Thymus (tissue), 11 donors: ENCODE measurements at regions not wholly inside any gene's neighbourhood (a gene's known extent, or its start where the extent isn't known, plus 50 kb on each side); places are given as distances from the start of the nearest gene placed in this dataset.

Experiments
- DNase-seq, 9 donors: peaks; one replicate each; pipeline ENCODE4 v3.0.0-alpha.2; 2013; ENCODE audit warnings: low spot score in 9 of 9, low read depth in 6 of 9, missing footprints in 1 of 9
- H3K27ac ChIP-seq, 2 donors: one replicate each; pipeline ENCODE4 v1.5.1; 2013; ENCODE audit warnings: control low read depth in 1 of 2, low read depth in 1 of 2, low read length in 1 of 2, mild to moderate bottlenecking in 1 of 2, moderate library complexity in 1 of 2
- H3K27me3 ChIP-seq, 2 donors: one replicate each; pipeline ENCODE4 v1.5.1; 2013; ENCODE audit warnings: low read length in 1 of 2; ENCODE audit not compliant: control insufficient read depth in 2 of 2, insufficient read depth in 1 of 2
- H3K36me3 ChIP-seq, 2 donors: one replicate each; pipeline ENCODE4 v1.5.1; 2013; ENCODE audit warnings: low read length in 1 of 2, mild to moderate bottlenecking in 1 of 2, moderate library complexity in 1 of 2; ENCODE audit not compliant: control insufficient read depth in 2 of 2, insufficient read depth in 2 of 2
- H3K4me1 ChIP-seq, 2 donors: one replicate each; pipeline ENCODE4 v1.5.1; 2013; ENCODE audit warnings: low read length in 2 of 2; ENCODE audit not compliant: control insufficient read depth in 2 of 2, insufficient read depth in 2 of 2
- H3K4me3 ChIP-seq, 2 donors: one replicate each; pipeline ENCODE4 v1.5.1; 2013; ENCODE audit warnings: low read length in 2 of 2, control low read depth in 1 of 2, mild to moderate bottlenecking in 1 of 2
- H3K9me3 ChIP-seq, 2 donors: one replicate each; pipeline ENCODE4 v1.5.1; 2013; ENCODE audit warnings: low read length in 1 of 2, mild to moderate bottlenecking in 1 of 2; ENCODE audit not compliant: control insufficient read depth in 2 of 2, insufficient read depth in 1 of 2
- WGBS: extraction: QIAGEN DNeasy Blood & Tissue Kit; methylation state at CpG from one replicate; pipeline ENCODE4 v1.1.7; 2013; 5-methylcytosine and 5-hydroxymethylcytosine counted together
- donor health status: healthy.

DNA sequence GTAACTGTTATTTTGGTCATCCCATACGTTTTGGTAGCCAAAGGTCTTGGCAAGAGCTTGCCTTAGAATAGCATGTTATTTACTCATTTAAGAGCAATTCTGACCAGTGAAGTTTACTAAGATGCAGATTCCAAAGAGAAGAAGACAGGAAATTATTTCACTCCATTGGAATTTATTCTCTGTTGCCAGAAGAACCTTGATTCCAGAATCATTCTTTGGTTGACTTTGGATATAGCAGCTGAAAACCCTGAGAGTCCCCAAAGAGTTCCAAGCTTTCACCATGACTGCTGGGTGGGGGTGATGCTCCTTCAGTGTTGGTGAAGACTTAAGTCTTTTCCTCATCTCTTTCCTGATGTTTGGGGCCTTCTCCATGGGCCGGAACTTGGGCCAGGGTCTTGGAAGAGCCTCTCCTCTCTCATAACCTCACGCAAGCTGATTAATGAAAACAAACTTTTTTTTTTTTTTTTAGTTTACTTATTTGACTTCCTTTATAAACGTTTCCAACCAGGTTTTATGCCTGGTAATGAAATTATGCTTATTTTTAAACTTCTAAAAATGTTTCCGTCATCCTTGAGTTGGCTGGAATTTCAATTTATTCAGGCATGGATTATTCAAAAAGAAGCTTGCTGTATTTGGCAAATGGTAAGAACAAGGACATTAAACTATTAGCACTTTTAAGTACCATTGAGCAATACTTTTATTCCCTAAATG is 192.0 kb downstream of the MTX2 start:
- Histone ChIP-seq H3K9me3 (no peaks in the 10 kb centered on the region), H3K4me3 (no peak overlapping the region), H3K27me3 (peaks cover 0 to 12% of the 10 kb centered on the region in 2 donors), H3K27ac (no peak overlapping the region), H3K4me1 (no peaks in the 10 kb centered on the region), H3K36me3 (no peaks in the 10 kb centered on the region)
- 91% methylated on average over 5 of the region's 5 CpGs for WGBS
- DNase-seq, result no peak

DNA sequence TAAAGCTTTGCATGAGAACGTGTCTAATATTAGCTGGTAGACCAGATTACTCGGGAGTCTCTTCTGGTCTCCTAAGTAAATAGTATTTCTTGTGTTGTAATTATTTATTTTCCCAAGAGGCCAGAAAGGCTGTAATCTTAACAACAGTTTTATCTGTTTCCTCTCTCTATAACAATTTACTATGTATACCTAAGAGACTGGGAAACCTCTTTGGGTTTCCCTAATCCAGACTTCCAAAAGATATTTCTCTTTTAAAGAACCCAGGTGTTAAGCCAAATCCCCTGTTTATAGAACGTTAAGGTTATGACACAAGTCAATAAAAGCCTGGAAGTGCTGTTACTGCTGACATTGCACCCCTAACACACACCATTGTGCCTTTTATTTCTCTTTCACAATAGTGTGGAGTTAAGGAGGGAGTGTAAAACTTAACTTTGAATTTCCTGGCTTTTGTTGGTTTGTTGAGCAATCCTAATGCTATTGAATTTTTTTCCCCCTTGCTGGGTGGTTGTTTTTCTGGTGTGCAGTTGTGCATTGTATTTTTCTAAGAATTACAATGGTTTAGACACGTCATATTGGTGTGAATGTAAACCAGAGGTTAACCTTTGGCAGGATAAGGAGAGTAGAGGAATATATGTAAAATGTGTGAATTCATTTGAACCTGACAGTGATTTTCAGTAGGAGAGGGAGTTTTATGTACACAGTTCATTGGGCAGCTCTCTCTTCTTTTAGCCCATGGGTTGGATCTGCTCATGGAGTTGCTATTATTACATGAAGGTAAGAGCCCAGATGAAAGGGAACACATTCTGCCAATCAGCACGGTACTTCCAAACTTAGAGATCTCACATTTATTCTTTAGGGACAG is 192.8 kb downstream of the MTX2 start:
- no peak for DNase-seq
- WGBS, result 93% methylated on average over 5 of the region's 5 CpGs
- H3K27me3 ChIP-seq, result peaks cover 0 to 8% of the 10 kb centered on the region in 2 donors
- no peaks in the 10 kb centered on the region for H3K36me3 ChIP-seq
- H3K27ac ChIP-seq, result no peak overlapping the region
- no peaks in the 10 kb centered on the region for H3K4me1 ChIP-seq
- no peaks in the 10 kb centered on the region for H3K9me3 ChIP-seq
- H3K4me3 ChIP-seq, result no peak overlapping the region

DNA sequence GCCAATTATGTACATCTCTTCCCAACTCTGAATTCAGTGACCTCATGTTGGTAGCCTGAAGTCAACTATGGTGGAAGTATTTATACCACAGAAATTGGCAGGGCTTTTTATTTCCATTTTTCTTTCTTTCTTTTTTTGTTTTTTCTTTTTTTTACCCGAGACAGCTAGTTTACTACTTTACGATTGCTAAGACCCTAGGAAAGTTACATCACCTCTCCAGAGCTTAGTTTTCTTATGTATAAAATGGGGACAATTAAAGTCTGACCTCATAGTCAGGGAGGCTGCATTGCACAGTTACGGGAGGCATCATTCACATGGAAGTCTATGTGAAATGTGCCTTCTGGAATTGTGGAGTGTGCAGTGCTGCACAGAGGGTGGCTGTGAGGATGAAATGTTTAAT is 194.3 kb downstream of the MTX2 start:
- 98% methylated on average over 3 of the region's 3 CpGs for WGBS
- peaks cover 0 to 8% of the 10 kb centered on the region in 2 donors for H3K27me3 ChIP-seq
- H3K9me3 ChIP-seq, result no peaks in the 10 kb centered on the region
- no peak for DNase-seq
- H3K4me1 ChIP-seq, result no peaks in the 10 kb centered on the region
- H3K4me3 ChIP-seq, result no peak overlapping the region
- no peaks in the 10 kb centered on the region for H3K36me3 ChIP-seq
- no peak overlapping the region for H3K27ac ChIP-seq

DNA sequence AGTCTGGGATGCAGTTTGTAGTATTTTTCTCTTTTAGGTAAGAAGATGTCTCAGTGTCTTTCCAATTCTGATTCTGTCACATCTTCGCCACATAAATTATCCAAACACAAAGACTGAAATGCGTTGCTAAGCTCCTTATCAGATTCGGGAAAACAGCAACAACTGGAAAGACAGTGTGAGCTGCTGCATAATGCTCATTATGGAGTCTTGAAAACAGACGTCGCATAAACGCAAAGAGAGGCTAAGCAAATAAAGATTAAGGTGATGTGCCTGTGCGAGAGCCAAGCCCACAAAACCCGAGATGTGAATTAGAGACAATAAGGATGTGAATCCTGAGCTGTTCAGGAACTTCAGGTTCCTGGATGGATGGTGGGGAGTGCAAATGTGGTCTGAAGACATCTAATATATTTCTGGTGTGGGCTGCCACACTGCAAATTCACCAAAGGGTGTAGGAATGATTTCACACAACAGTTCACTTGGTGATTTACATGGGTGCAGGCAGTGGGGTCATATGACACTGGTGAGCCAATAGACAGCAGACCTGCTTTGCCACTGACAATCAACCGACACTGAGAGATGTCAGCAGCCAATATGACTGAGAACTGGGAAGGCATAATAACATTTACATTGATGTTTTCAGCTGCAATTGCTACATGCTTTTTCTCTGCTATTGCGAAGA is 195.8 kb downstream of the MTX2 start:
- Histone ChIP-seq H3K4me1 (no peaks in the 10 kb centered on the region), H3K36me3 (no peaks in the 10 kb centered on the region), H3K27me3 (peaks cover 0 to 4% of the 10 kb centered on the region in 2 donors), H3K4me3 (no peak overlapping the region), H3K9me3 (no peaks in the 10 kb centered on the region), H3K27ac (no peak overlapping the region)
- WGBS, result 85% methylated on average over 10 of the region's 10 CpGs
- peak in 1 of 9 donors; percentile 33 for DNase-seq

DNA sequence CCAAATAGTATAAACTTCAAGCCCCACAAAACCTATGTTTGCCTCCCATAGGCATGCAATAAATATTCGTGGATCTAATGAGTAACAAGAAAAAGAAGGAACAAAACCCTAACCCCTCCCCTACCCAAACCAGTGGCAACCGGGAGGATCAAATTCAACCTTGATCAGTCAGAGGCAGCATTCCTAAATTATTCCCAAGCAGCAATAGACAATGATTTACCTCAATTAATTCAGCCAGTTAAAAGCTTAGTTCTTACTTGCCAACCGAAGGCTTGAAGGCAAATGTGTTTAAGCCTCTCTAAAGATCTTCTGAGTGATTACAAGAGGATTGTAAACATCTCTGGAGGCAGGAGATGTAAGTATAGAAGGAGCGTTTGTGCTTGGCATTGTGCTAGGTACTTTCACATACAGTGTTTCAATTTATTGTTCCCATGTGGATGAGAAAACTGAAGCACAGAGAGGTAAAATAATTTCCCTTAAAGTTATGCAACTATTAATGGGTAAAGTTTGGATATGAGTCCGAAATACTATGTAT is 197.7 kb downstream of the MTX2 start:
- 96% methylated on average over 5 of the region's 5 CpGs for WGBS
- H3K27ac ChIP-seq, result no peak overlapping the region
- no peak for DNase-seq
- H3K27me3 ChIP-seq, result peaks cover 0 to 2% of the 10 kb centered on the region in 2 donors
- H3K9me3 ChIP-seq, result no peaks in the 10 kb centered on the region
- peaks cover 4 to 6% of the 10 kb centered on the region in 2 donors for H3K4me1 ChIP-seq
- H3K4me3 ChIP-seq, result no peak overlapping the region
- no peaks in the 10 kb centered on the region for H3K36me3 ChIP-seq

DNA sequence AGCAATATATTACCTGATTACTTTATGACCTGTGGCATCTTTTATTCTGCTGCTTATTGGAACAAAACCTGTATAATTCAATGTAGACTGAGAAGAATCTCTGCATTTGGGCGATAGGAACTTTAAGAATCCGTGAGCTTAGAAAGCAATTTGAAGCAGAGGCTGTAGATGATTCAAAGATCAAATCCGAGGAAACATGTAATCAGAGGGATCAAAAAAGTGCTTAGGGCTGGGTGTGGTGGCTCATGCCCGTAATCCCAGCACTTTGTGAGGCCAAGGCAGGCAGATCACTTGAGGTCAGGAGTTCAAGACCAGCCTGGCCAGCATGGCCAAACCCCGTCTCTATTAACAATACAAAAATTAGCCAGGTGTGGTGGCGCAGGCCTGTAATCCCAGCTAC is 198.4 kb downstream of the MTX2 start:
- peaks cover 10 to 12% of the 10 kb centered on the region in 2 donors for H3K4me1 ChIP-seq
- DNase-seq, result no peak
- H3K27me3 ChIP-seq, result peaks cover 0 to 2% of the 10 kb centered on the region in 2 donors
- H3K9me3 ChIP-seq, result no peaks in the 10 kb centered on the region
- H3K36me3 ChIP-seq, result no peaks in the 10 kb centered on the region
- H3K27ac ChIP-seq, result no peak overlapping the region
- 98% methylated on average over 6 of the region's 6 CpGs for WGBS
- H3K4me3 ChIP-seq, result no peak overlapping the region

DNA sequence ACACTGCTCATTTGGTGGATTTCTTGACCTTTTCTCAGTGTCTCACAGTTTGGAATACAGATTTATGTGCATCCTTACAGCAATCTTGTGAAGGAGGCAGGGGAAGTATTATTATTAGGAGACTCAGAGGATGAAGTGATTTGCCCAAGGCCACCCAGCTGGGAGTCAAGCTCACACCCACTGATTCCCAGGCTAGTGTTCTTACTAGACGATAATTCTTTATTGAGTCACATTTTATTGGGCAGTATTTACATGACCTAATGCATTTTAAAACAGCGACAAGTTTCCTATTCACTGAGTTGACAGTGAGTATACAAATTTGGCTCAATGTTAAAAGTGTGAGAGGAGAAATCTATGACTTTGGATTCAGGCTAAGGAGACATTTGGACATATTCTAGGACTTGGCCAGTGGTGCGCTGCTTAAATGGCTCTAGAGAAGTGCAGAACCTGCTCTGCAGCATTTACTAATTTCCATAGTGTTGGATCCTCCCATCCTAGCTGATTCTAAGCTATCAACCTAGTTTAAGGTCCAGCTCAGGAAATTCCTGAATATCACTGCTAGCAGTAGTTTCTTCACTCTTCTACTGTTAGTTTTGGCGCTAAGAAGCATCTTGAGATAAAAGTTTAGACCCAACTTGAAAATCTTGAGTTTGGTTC is 199.3 kb downstream of the MTX2 start:
- Histone ChIP-seq H3K27me3 (no peaks in the 10 kb centered on the region), H3K27ac (no peak overlapping the region), H3K4me3 (no peak overlapping the region), H3K4me1 (peaks cover 17 to 18% of the 10 kb centered on the region in 2 donors), H3K9me3 (no peaks in the 10 kb centered on the region), H3K36me3 (no peaks in the 10 kb centered on the region)
- no peak for DNase-seq
- 97% methylated on average over 4 of the region's 4 CpGs for WGBS

DNA sequence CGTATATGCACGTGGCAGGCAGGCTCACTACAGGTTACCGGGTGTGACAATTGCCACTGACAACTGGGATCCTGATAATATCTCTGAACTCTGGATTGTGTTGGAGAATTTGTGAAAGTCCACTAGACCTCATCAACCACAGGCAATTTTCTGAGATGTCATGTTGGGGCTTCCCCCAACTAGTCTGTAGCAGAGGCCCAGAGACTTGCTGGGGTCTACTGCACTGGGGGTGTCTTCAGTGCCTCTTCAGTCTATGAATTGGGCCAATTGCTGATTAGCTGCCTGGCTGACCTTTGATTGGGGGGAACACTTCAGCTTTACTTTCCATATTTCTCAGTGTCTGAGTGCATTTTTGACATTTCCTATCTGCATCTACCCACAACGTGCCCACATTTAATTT is 201.5 kb downstream of the MTX2 start:
- no peaks in the 10 kb centered on the region for H3K36me3 ChIP-seq
- peak overlapping the region in 1 of 2 donors; percentile 13 for H3K27ac ChIP-seq
- no peak for DNase-seq
- WGBS, result 91% methylated on average over 4 of the region's 4 CpGs
- H3K4me1 ChIP-seq, result peaks cover 18 to 20% of the 10 kb centered on the region in 2 donors
- H3K9me3 ChIP-seq, result no peaks in the 10 kb centered on the region
- no peaks in the 10 kb centered on the region for H3K27me3 ChIP-seq
- H3K4me3 ChIP-seq, result no peak overlapping the region
